Progenitor cell of endocrine pancreas (in vitro differentiated cells): ENCODE measurements at regions not wholly inside any gene's neighbourhood (a gene's known extent, or its start where the extent isn't known, plus 50 kb on each side); places are given as distances from the start of the nearest gene placed in this dataset.

ENCODE experiments used
- DNase-seq: peaks from one replicate; pipeline ENCODE4 v3.0.0; 2021; ENCODE audit warnings: low spot score; ENCODE audit not compliant: unreplicated experiment
- H3K27ac Mint-ChIP-seq: 2 replicates; pipeline ENCODE4 v1.8.0; 2021; ENCODE audit warnings: mild to moderate bottlenecking, moderate library complexity, mixed read lengths
- H3K27me3 Mint-ChIP-seq: 2 replicates; pipeline ENCODE4 v1.8.0; 2021; ENCODE audit warnings: mixed read lengths
- H3K36me3 Mint-ChIP-seq: 2 replicates; pipeline ENCODE4 v1.8.0; 2022; ENCODE audit warnings: mixed read lengths; ENCODE audit not compliant: insufficient read depth
- H3K4me1 Mint-ChIP-seq: 2 replicates; pipeline ENCODE4 v1.8.0; 2021; ENCODE audit warnings: low read depth, mixed read lengths
- H3K4me3 Mint-ChIP-seq: 2 replicates; pipeline ENCODE4 v1.8.0; 2021; ENCODE audit warnings: low read depth, mild to moderate bottlenecking, moderate library complexity, mixed read lengths
- H3K9me3 Mint-ChIP-seq: 2 replicates; pipeline ENCODE4 v1.8.0; 2021; ENCODE audit warnings: low read depth, mixed read lengths
- TF ChIP-seq, protein P1 (sequence below): fragments of 200-600 bp; sonication (generic); IDR thresholded peaks from one replicate; pipeline ENCODE4 v1.5.0; 2021; ENCODE audit warnings: antibody characterized with exemption, mild to moderate bottlenecking; ENCODE audit not compliant: unreplicated experiment

DNA sequence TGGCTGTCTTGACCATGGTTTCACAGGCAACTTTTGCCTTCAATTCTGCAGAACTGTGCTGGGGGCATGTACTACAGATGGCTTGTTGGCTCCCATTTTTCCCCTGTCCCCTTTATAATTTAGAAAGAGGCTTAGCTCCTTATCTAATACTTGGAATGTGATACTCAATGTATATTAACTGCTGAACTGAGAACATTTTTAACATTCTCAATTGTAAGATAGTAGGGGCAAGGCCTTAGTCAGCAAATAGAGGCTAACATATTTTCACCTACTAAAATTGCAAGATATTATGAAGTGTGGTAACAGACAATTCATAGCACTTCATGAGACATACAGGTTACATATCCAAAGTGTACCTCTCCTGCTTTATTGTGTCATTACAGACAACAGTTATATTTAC lies 118.1 kb upstream of the ZNF366 start:
- Mint-ChIP-seq H3K27ac (no peak overlapping the region), H3K4me1 (no peaks in the 10 kb centered on the region), H3K9me3 (peaks cover 2% of the 10 kb centered on the region), H3K4me3 (no peak overlapping the region), H3K36me3 (no peaks in the 10 kb centered on the region), H3K27me3 (peaks cover 6% of the 10 kb centered on the region)
- TF ChIP-seq, protein P1, sequence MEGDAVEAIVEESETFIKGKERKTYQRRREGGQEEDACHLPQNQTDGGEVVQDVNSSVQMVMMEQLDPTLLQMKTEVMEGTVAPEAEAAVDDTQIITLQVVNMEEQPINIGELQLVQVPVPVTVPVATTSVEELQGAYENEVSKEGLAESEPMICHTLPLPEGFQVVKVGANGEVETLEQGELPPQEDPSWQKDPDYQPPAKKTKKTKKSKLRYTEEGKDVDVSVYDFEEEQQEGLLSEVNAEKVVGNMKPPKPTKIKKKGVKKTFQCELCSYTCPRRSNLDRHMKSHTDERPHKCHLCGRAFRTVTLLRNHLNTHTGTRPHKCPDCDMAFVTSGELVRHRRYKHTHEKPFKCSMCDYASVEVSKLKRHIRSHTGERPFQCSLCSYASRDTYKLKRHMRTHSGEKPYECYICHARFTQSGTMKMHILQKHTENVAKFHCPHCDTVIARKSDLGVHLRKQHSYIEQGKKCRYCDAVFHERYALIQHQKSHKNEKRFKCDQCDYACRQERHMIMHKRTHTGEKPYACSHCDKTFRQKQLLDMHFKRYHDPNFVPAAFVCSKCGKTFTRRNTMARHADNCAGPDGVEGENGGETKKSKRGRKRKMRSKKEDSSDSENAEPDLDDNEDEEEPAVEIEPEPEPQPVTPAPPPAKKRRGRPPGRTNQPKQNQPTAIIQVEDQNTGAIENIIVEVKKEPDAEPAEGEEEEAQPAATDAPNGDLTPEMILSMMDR = no peak
- no peak for DNase-seq

DNA sequence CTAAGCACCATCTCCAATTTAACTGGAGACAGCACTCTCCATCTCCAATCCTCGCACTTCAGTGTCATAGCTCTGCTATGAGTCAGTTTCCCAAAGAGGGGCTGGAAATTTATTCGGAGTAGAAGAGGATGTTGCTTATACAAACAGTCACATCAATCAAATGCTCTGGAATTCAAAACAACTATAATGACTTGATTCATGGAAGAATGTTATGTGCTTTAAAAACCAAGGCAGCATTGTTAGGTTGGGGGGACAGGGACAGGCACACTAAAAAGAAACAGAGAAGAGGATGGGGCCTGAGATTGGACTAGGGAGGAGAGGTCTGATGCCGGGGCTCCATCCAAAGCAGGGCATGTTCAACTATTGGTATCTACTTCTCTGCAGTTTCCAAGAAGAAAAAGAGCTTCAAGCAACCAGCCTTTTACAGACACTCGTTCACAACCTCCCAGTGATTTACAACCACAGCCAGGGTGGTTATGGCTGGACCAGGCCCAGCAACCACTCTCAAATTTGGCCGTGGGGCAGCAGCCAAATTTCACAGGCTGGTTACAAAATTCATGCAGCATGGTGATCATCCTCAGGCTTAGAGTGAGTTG lies 117.5 kb upstream of the ZNF366 start:
- no peak for DNase-seq
- Mint-ChIP-seq H3K9me3 (peaks cover 2% of the 10 kb centered on the region), H3K36me3 (no peaks in the 10 kb centered on the region), H3K27ac (no peak overlapping the region), H3K27me3 (peaks cover 6% of the 10 kb centered on the region), H3K4me1 (no peaks in the 10 kb centered on the region), H3K4me3 (no peak overlapping the region)
- TF ChIP-seq, protein P1 = no peak

DNA sequence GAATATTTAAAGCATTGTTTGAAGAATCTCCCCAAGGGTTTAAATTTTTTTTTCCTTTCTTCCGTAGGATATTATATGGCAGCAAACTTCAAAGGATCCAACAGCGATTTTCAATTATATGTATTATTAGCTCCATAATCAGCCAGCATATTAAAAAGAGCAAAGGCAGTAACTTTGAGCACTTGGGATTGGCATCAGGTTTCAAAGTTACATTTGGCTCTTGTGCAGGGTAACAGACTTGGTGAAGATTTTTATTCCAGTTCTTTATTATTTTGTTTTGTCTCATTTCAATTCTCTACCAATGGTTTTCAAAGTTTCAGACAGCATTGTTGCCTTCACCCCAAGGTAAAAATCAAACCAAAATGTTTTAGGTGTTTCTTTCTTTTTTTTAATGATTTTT lies 116.7 kb upstream of the ZNF366 start:
- TF ChIP-seq, protein P1 = no peak
- H3K36me3 Mint-ChIP-seq = no peaks in the 10 kb centered on the region
- H3K27me3 Mint-ChIP-seq = peaks cover 9% of the 10 kb centered on the region
- H3K4me1 Mint-ChIP-seq = no peaks in the 10 kb centered on the region
- H3K4me3 Mint-ChIP-seq = no peak overlapping the region
- DNase-seq = no peak
- no peak overlapping the region for H3K27ac Mint-ChIP-seq
- peaks cover 2% of the 10 kb centered on the region for H3K9me3 Mint-ChIP-seq

DNA sequence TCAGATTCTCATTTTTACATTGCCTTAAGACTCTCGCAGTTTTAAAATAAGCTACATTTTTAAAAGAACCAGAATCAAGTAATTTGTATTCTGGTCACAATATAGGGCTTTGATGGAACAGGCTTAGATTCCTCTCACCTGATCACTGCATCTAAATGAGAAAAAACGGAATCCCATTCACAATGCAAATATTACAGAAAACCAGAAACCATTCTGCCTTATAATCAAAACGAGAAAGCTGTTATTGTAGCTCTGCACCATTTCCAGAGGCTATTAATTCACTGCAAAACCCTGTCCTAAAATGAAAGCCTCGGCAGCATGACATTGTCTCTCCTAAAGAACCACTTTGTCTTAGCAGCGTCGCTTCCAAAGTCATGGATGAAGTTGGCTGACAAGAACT lies 116.1 kb upstream of the ZNF366 start:
- peaks cover 9% of the 10 kb centered on the region for H3K27me3 Mint-ChIP-seq
- TF ChIP-seq, protein P1 = no peak
- H3K9me3 Mint-ChIP-seq = peaks cover 2% of the 10 kb centered on the region
- no peak overlapping the region for H3K27ac Mint-ChIP-seq
- H3K4me1 Mint-ChIP-seq = no peaks in the 10 kb centered on the region
- H3K36me3 Mint-ChIP-seq = no peaks in the 10 kb centered on the region
- no peak for DNase-seq
- no peak overlapping the region for H3K4me3 Mint-ChIP-seq

DNA sequence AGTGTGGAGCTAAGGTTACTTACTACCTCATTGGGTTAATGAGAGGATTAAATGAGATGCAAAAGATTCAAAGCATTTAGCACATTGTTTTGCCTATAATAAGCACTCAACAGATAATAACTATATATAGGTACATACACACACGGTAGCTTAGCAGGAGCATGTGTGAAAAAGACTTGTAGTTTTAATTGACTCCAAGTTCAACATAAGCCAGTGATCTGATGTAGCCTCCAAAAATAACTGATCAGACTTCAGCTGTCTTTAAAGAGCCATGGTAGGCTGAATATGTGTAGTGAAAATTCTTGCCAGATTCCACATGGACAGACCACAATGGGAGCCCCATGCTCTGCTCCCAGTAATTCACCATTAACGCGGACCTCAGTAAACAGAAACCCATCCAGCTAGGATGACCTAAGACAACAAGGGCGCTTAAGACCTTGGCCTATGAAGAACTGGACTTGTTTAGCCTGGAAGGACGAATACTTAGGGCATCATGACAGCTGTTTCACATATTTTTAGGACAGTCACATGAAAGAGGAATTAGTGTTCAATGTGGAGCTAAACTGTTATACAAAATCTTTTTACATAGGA lies 115.1 kb upstream of the ZNF366 start:
- Mint-ChIP-seq H3K36me3 (no peaks in the 10 kb centered on the region), H3K27ac (no peak overlapping the region), H3K4me1 (no peaks in the 10 kb centered on the region), H3K9me3 (peaks cover 2% of the 10 kb centered on the region), H3K27me3 (peaks cover 9% of the 10 kb centered on the region), H3K4me3 (no peak overlapping the region)
- DNase-seq = no peak
- TF ChIP-seq, protein P1 = no peak
